GM23248 (cell line): ENCODE measurements at regions not wholly inside any gene's neighbourhood (a gene's known extent, or its start where the extent isn't known, plus 50 kb on each side); places are given as distances from the start of the nearest gene placed in this dataset.

Source experiments
- EZH2 ChIP-seq: fragments of 200-600 bp; sonication (generic); IDR thresholded peaks from 2 replicates; pipeline ENCODE4 v1.6.1; 2018; ENCODE audit warnings: antibody characterized with exemption, mild to moderate bottlenecking; ENCODE audit not compliant: insufficient read depth, poor library complexity, severe bottlenecking
- EZH2phosphoT487 ChIP-seq: fragments of 200-600 bp; sonication (generic); IDR thresholded peaks from 2 replicates; pipeline ENCODE4 v1.6.1; 2018; ENCODE audit warnings: antibody characterized with exemption, moderate library complexity, mild to moderate bottlenecking, low read depth; ENCODE audit not compliant: insufficient read depth

GRCh38 chr2:138841459-138841858 lies 61.3 kb upstream of the NXPH2 start:
- TF ChIP-seq EZH2 (no peak), EZH2phosphoT487 (no peak)
